MM.1S (cell line): ENCODE measurements at regions not wholly inside any gene's neighbourhood (a gene's known extent, or its start where the extent isn't known, plus 50 kb on each side); places are given as distances from the start of the nearest gene placed in this dataset.

ENCODE experiments used
- EZH2 ChIP-seq: fragments of 300-600 bp; sonication (generic); optimal IDR thresholded peaks from 2 replicates; pipeline ENCODE3; 2017; ENCODE audit warnings: low read depth, mild to moderate bottlenecking, antibody characterized with exemption, low read length, mixed read lengths
- EZH2phosphoT487 ChIP-seq: fragments of 300-600 bp; sonication (generic); IDR thresholded peaks from 2 replicates; pipeline ENCODE4 v1.6.1; 2018; ENCODE audit warnings: antibody characterized with exemption, low read length
- TF ChIP-seq, protein P1 (sequence below): fragments of 300-600 bp; sonication (generic); IDR thresholded peaks from 2 replicates; pipeline ENCODE4 v1.5.1; 2016; ENCODE audit warnings: antibody characterized with exemption, low read length, mixed read lengths

DNA sequence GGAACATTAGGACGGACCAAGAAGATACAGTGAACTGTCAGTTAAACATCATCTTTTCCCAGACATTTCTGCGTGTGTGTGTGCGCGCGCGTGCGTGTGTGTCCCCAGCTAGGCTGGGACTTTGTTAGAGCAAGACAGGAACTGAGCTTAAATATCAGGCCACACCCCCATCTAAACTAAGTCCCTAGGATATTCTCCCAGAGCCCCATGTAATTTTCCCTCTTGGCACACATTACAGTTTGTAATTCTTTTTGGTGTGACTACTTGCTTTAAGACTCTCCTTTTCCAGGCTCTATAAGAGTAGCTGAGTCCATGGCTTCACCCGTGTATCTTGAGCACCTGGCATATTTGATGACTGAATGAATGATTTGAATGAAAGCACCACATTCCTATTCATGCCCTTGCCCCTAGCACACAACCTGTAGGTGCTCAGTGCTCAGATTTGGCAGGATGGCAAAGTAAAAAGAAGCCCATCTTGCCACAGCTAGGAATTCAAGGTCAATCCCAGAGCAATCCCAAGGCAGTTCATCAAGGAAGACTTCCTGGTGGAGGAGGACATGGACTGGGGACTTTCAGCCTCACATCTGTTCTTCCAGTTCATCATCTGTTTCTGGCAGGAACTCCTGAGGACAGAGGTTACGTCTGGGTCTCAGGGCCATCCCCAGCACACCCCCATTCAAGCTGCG is 69.2 kb downstream of the MRPL14 start:
- TF ChIP-seq, protein P1, sequence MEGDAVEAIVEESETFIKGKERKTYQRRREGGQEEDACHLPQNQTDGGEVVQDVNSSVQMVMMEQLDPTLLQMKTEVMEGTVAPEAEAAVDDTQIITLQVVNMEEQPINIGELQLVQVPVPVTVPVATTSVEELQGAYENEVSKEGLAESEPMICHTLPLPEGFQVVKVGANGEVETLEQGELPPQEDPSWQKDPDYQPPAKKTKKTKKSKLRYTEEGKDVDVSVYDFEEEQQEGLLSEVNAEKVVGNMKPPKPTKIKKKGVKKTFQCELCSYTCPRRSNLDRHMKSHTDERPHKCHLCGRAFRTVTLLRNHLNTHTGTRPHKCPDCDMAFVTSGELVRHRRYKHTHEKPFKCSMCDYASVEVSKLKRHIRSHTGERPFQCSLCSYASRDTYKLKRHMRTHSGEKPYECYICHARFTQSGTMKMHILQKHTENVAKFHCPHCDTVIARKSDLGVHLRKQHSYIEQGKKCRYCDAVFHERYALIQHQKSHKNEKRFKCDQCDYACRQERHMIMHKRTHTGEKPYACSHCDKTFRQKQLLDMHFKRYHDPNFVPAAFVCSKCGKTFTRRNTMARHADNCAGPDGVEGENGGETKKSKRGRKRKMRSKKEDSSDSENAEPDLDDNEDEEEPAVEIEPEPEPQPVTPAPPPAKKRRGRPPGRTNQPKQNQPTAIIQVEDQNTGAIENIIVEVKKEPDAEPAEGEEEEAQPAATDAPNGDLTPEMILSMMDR, result no peak
- TF ChIP-seq EZH2, result no peak
- TF ChIP-seq EZH2phosphoT487, result no peak
